SK-N-SH (cell line): ENCODE measurements at regions not wholly inside any gene's neighbourhood (a gene's known extent, or its start where the extent isn't known, plus 50 kb on each side); places are given as distances from the start of the nearest gene placed in this dataset.

Experiments
- CTCF ChIA-PET: fragments of 300-600, 350-600 bp; formaldehyde crosslinking; extraction: SDS; loops from one replicate; lab custom pipeline; 2021; lab: Yijun Ruan, JAX
- POLR2A ChIA-PET: fragments of 350-600 bp; sonication (Branson Sonifier 250); formaldehyde crosslinking; extraction: SDS; loops from one replicate; lab custom pipeline; 2020; ENCODE audit warnings: antibody characterized with exemption, inconsistent platforms; lab: Yijun Ruan, JAX
- DNase-seq: peaks from one replicate; pipeline ENCODE4 v3.0.0; 2012
- H2AFZ ChIP-seq: fragments of 200-600 bp; sonication (generic); 2 replicates; pipeline ENCODE4 v1.8.1; 2016; ENCODE audit warnings: antibody characterized with exemption, mild to moderate bottlenecking, low read depth
- H3F3A ChIP-seq: fragments of 200-600 bp; sonication (generic); replicated peaks from 2 replicates; pipeline ENCODE3; 2016; ENCODE audit warnings: antibody characterized with exemption, mild to moderate bottlenecking; ENCODE audit not compliant: insufficient read depth
- H3K27ac ChIP-seq, 2 experiments: fragments of 200-500 bp in 1 of 2; fragments of 200-600 bp in 1 of 2; sonication (Bioruptor generic) in 1 of 2; sonication (generic), shearing (Covaris generic) in 1 of 2; 2 replicates each; pipeline versions ENCODE4 v1.5.1 to v1.6.1; 2014 to 2016; ENCODE audit warnings: low read depth in 2 of 2, inconsistent platforms in 1 of 2, low read length in 1 of 2, mild to moderate bottlenecking in 1 of 2, mixed read lengths in 1 of 2
- H3K27me3 ChIP-seq: fragments of 200-600 bp; sonication (generic), shearing (Covaris generic); 2 replicates; pipeline ENCODE4 v1.6.1; 2016; ENCODE audit warnings: mixed run types; ENCODE audit not compliant: insufficient read depth
- H3K36me3 ChIP-seq, 2 experiments: fragments of 200-500 bp in 1 of 2; fragments of 200-600 bp in 1 of 2; sonication (Bioruptor generic) in 1 of 2; sonication (generic) in 1 of 2; replicated peaks in 1 of 2; 2 replicates each; pipeline versions ENCODE3 to v1.5.1; 2014 to 2016; ENCODE audit warnings: low read length in 1 of 2, mild to moderate bottlenecking in 1 of 2; ENCODE audit not compliant: insufficient read depth in 2 of 2, control insufficient read depth in 1 of 2
- H3K4me1 ChIP-seq, 2 experiments: fragments of 200-500 bp in 1 of 2; fragments of 200-600 bp in 1 of 2; sonication (Bioruptor generic) in 1 of 2; sonication (generic), shearing (Covaris generic) in 1 of 2; 2 replicates each; pipeline versions ENCODE4 v1.5.1 to v1.6.1; 2014 to 2016; ENCODE audit warnings: low read depth in 1 of 2, low read length in 1 of 2, mixed run types in 1 of 2; ENCODE audit not compliant: insufficient read depth in 2 of 2, control insufficient read depth in 1 of 2
- H3K4me2 ChIP-seq: fragments of 200-600 bp; sonication (generic), shearing (Covaris generic); 2 replicates; pipeline ENCODE4 v1.6.1; 2017; ENCODE audit warnings: mixed run types
- H3K4me3 ChIP-seq, 2 experiments: fragments of 200-500 bp in 1 of 2; fragments of 200-600 bp in 1 of 2; sonication (Bioruptor generic) in 1 of 2; sonication (generic), shearing (Covaris generic) in 1 of 2; 2 replicates each; pipeline versions ENCODE4 v1.5.1 to v1.8.1; 2014 to 2016; ENCODE audit warnings: low read depth in 2 of 2, inconsistent platforms in 1 of 2, low read length in 1 of 2, mild to moderate bottlenecking in 1 of 2, mixed read lengths in 1 of 2, moderate library complexity in 1 of 2
- H3K79me2 ChIP-seq: fragments of 200-600 bp; sonication (generic); 2 replicates; pipeline ENCODE4 v1.8.1; 2017; ENCODE audit warnings: mild to moderate bottlenecking; ENCODE audit not compliant: insufficient read depth
- H3K9ac ChIP-seq: fragments of 200-600 bp; sonication (generic); 2 replicates; pipeline ENCODE4 v1.6.1; 2017; ENCODE audit warnings: mixed run types
- H3K9me2 ChIP-seq: fragments of 200-600 bp; sonication (generic); 2 replicates; pipeline ENCODE4 v1.6.1; 2017; ENCODE audit warnings: mixed run types
- H3K9me3 ChIP-seq: fragments of 200-600 bp; sonication (generic); 2 replicates; pipeline ENCODE4 v1.6.1; 2017; ENCODE audit warnings: mixed run types, mild to moderate bottlenecking, moderate library complexity
- H4K20me1 ChIP-seq: fragments of 200-600 bp; sonication (generic); 2 replicates; pipeline ENCODE4 v1.6.1; 2017; ENCODE audit warnings: mild to moderate bottlenecking, mixed run types; ENCODE audit not compliant: insufficient read depth
- CTCF ChIP-seq: fragments of 200-600 bp; sonication (generic); IDR thresholded peaks from 2 replicates; pipeline ENCODE4 v1.6.1; 2017; ENCODE audit warnings: antibody characterized with exemption, mild to moderate bottlenecking, moderate library complexity
- FOXJ3 ChIP-seq: sonication (generic); formaldehyde crosslinking; IDR thresholded peaks from 2 replicates; pipeline ENCODE4 v1.5.1; 2020; ENCODE audit warnings: mild to moderate bottlenecking, missing genetic modification reagents
- GATA2 ChIP-seq: sonication (generic); formaldehyde crosslinking; IDR thresholded peaks from 2 replicates; pipeline ENCODE4 v1.5.0; 2020; ENCODE audit warnings: mild to moderate bottlenecking, missing genetic modification reagents
- JUND ChIP-seq: IDR thresholded peaks from 2 replicates; pipeline ENCODE4 v1.4.0; 2012
- RAD21 ChIP-seq: IDR thresholded peaks from 2 replicates; pipeline ENCODE4 v1.6.1; 2012; ENCODE audit warnings: mild to moderate bottlenecking, low read length
- SIN3A ChIP-seq: IDR thresholded peaks from 2 replicates; pipeline ENCODE4 v1.6.1; 2012; ENCODE audit warnings: low read depth, mild to moderate bottlenecking, low read length, moderate library complexity, borderline replicate concordance
- SMC3 ChIP-seq: IDR thresholded peaks from 2 replicates; pipeline ENCODE4 v1.6.1; 2012; ENCODE audit warnings: low read depth, low read length, improper control_type of control experiment
- TAF1 ChIP-seq: IDR thresholded peaks from 2 replicates; pipeline ENCODE4 v1.6.1; 2012; ENCODE audit warnings: low read depth, mild to moderate bottlenecking, low read length, moderate library complexity, borderline replicate concordance
- TCF12 ChIP-seq: IDR thresholded peaks from 2 replicates; pipeline ENCODE4 v1.4.0; 2012
- TEAD4 ChIP-seq: IDR thresholded peaks from 2 replicates; pipeline ENCODE4 v1.4.0; 2012; ENCODE audit warnings: mild to moderate bottlenecking, borderline replicate concordance; ENCODE audit not compliant: insufficient read depth
- WGBS: methylation state at CpG from one replicate; pipeline ENCODE4 v1.1.6; 2017; ENCODE audit warnings: low lambda C conversion rate; 5-methylcytosine and 5-hydroxymethylcytosine counted together
- TF ChIP-seq, protein P1 (sequence below): IDR thresholded peaks from 2 replicates; pipeline ENCODE4; 2012
- TF ChIP-seq, protein P2 (sequence below): IDR thresholded peaks from 2 replicates; pipeline ENCODE4 v1.4.0; 2012; ENCODE audit warnings: low read depth
- TF ChIP-seq, protein P3 (sequence below): IDR thresholded peaks from 2 replicates; pipeline ENCODE4 v1.4.0; 2012; ENCODE audit warnings: low read depth, borderline replicate concordance

- POLR2A ChIA-PET = no interaction called here
- Histone ChIP-seq H3K9me2 (no peaks in the 10 kb centered on the region), H3K4me2 (no peak overlapping the region), H3K36me3 (no peaks in the 10 kb centered on the region), H2AFZ (no peak overlapping the region), H3F3A (no peaks in the 10 kb centered on the region), H4K20me1 (no peaks in the 10 kb centered on the region)
- TF ChIP-seq SIN3A (no peak), GATA2 (CRISPR knock-in tag) (no peak), FOXJ3 (CRISPR knock-in tag) (no peak), TEAD4 (no peak), SMC3 (no peak), JUND (no peak)
- TF ChIP-seq, protein P1, sequence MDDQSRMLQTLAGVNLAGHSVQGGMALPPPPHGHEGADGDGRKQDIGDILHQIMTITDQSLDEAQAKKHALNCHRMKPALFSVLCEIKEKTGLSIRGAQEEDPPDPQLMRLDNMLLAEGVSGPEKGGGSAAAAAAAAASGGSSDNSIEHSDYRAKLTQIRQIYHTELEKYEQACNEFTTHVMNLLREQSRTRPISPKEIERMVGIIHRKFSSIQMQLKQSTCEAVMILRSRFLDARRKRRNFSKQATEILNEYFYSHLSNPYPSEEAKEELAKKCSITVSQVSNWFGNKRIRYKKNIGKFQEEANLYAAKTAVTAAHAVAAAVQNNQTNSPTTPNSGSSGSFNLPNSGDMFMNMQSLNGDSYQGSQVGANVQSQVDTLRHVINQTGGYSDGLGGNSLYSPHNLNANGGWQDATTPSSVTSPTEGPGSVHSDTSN = no peak
- TF ChIP-seq, protein P2, sequence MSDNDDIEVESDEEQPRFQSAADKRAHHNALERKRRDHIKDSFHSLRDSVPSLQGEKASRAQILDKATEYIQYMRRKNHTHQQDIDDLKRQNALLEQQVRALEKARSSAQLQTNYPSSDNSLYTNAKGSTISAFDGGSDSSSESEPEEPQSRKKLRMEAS = no peak
- TF ChIP-seq, protein P3, sequence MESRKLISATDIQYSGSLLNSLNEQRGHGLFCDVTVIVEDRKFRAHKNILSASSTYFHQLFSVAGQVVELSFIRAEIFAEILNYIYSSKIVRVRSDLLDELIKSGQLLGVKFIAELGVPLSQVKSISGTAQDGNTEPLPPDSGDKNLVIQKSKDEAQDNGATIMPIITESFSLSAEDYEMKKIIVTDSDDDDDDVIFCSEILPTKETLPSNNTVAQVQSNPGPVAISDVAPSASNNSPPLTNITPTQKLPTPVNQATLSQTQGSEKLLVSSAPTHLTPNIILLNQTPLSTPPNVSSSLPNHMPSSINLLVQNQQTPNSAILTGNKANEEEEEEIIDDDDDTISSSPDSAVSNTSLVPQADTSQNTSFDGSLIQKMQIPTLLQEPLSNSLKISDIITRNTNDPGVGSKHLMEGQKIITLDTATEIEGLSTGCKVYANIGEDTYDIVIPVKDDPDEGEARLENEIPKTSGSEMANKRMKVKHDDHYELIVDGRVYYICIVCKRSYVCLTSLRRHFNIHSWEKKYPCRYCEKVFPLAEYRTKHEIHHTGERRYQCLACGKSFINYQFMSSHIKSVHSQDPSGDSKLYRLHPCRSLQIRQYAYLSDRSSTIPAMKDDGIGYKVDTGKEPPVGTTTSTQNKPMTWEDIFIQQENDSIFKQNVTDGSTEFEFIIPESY = no peak
- TF ChIP-seq, all 33 proteins: peak for 0
- CTCF ChIA-PET = no interaction called here
- H3K27ac ChIP-seq = no peak overlapping the region
- H3K79me2 ChIP-seq = no peaks in the 10 kb centered on the region
- no peaks in the 10 kb centered on the region for H3K27me3 ChIP-seq
- no peaks in the 10 kb centered on the region for H3K4me1 ChIP-seq
- no peaks in the 10 kb centered on the region for H3K9me3 ChIP-seq
- 7% methylated on average over 5 of the region's 5 CpGs for WGBS
- DNase-seq = no peak
- H3K9ac ChIP-seq = no peak overlapping the region
- H3K4me3 ChIP-seq = no peak overlapping the region
Measured at GRCh38 chr11:82527081-82527584, 206.5 kb downstream of the FAM181B start.

GRCh38 chr11:82523141-82523540 lies 210.5 kb downstream of the FAM181B start:
- Histone ChIP-seq H3K4me3 (no peak overlapping the region), H3F3A (no peaks in the 10 kb centered on the region), H3K27ac (no peak overlapping the region), H3K4me1 (no peaks in the 10 kb centered on the region)
- no peak for TF ChIP-seq TCF12
- TF ChIP-seq RAD21 = peak; percentile 34; the same call in 1 of the 2 replicates
- TF ChIP-seq GATA2 (CRISPR knock-in tag) = no peak
- no peak for TF ChIP-seq TAF1
- TF ChIP-seq CTCF = no peak
- TF ChIP-seq, protein P3 = no peak
- TF ChIP-seq, protein P1 = no peak
- TF ChIP-seq, all 33 proteins: peak for 1
- CTCF ChIA-PET = no interaction called here
- Histone ChIP-seq H3K36me3 (no peaks in the 10 kb centered on the region), H3K4me2 (no peak overlapping the region), H4K20me1 (no peaks in the 10 kb centered on the region), H3K27me3 (no peaks in the 10 kb centered on the region), H3K9me3 (no peaks in the 10 kb centered on the region), H3K9ac (no peak overlapping the region), H2AFZ (no peak overlapping the region), H3K79me2 (no peaks in the 10 kb centered on the region), H3K9me2 (no peaks in the 10 kb centered on the region)
- no peak for DNase-seq
- WGBS = 2% methylated on average over 4 of the region's 4 CpGs
- POLR2A ChIA-PET = no interaction called here
